Stomach (tissue), 4 donors: ENCODE measurements at regions not wholly inside any gene's neighbourhood (a gene's known extent, or its start where the extent isn't known, plus 50 kb on each side); places are given as distances from the start of the nearest gene placed in this dataset.

ENCODE experiments used
- CTCF ChIP-seq, 7 experiments: fragments of 450-650 bp in 4 of 7; fragments of 200-600 bp in 3 of 7; sonication (generic) in 3 of 7; IDR thresholded peaks; one replicate each; pipeline ENCODE4 v1.5.1; 2016 to 2019; ENCODE audit warnings: antibody characterized with exemption in 7 of 7, control low read depth in 2 of 7, mild to moderate bottlenecking in 1 of 7
- EP300 ChIP-seq: sonication (generic); formaldehyde crosslinking; IDR thresholded peaks from one replicate; pipeline ENCODE4 v1.6.1; 2017; ENCODE audit warnings: antibody characterized with exemption
- POLR2AphosphoS5 ChIP-seq, 3 donors: sonication (generic); formaldehyde crosslinking; IDR thresholded peaks; one replicate each; pipeline ENCODE4 v1.6.1; 2016; ENCODE audit warnings: antibody characterized with exemption in 3 of 3

- TF ChIP-seq POLR2AphosphoS5 (IDR thresholded peaks at IDR 0.05) (no peak), EP300 (no peak), CTCF (IDR thresholded peaks at IDR 0.05) (no peak)
Measured at GRCh38 chr12:85625467-85625866, 210.7 kb downstream of the RASSF9 start.
